ENCODE measurements at regions not wholly inside any gene's neighbourhood (a gene's known extent, or its start where the extent isn't known, plus 50 kb on each side); places are given as distances from the start of the nearest gene placed in this dataset.

DNA sequence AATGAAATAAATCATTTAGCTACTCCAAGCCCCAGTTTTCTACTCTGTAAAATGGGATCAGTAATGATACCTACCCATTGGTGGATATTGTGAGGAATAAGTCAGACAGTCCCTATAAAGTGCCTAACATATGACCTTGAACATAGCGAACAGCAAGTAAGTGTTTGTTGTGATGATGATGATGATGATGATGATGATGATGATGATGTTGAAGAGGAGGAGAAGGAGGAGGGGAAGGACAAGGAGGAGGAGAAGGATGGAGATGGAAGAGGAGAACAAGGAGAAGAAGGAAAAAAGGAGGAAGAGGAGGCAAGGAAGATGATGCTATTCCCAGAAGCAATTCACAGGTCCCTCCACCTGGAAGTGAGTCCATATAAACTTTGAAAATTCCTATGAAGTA is 264.3 kb downstream of the MAFB start:
- H3K27me3 ChIP-seq (ENCODE audit: low read length): no peaks in the 10 kb centered on the region
- no peak overlapping the region for H3K9ac ChIP-seq (ENCODE audit: low read length)
- H3K9me3 ChIP-seq (ENCODE audit: insufficient read depth, low read length): no peaks in the 10 kb centered on the region
- H4K20me1 ChIP-seq (ENCODE audit: low read depth, low read length): no peaks in the 10 kb centered on the region
- H3K9me2 ChIP-seq (replicated peaks; ENCODE audit: insufficient read depth, low read length): no peaks in the 10 kb centered on the region
- H3K27ac ChIP-seq (ENCODE audit: low read depth, low read length): no peak overlapping the region
- H3K79me2 ChIP-seq (ENCODE audit: insufficient read depth, low read length): no peaks in the 10 kb centered on the region
- no peaks in the 10 kb centered on the region for H3K36me3 ChIP-seq (ENCODE audit: low read length)
- no peaks in the 10 kb centered on the region for H3F3A ChIP-seq (ENCODE audit: insufficient read depth)
- H3K4me3 ChIP-seq (ENCODE audit: insufficient read depth, low read length, poor library complexity, severe bottlenecking): no peak overlapping the region
- H2AFZ ChIP-seq (ENCODE audit: low read depth, low read length, severe bottlenecking): no peak overlapping the region
- no peak for TF ChIP-seq EZH2phosphoT487 (conservative IDR thresholded peaks at IDR 0.05; ENCODE audit: low read length)
- TF ChIP-seq, protein P1, sequence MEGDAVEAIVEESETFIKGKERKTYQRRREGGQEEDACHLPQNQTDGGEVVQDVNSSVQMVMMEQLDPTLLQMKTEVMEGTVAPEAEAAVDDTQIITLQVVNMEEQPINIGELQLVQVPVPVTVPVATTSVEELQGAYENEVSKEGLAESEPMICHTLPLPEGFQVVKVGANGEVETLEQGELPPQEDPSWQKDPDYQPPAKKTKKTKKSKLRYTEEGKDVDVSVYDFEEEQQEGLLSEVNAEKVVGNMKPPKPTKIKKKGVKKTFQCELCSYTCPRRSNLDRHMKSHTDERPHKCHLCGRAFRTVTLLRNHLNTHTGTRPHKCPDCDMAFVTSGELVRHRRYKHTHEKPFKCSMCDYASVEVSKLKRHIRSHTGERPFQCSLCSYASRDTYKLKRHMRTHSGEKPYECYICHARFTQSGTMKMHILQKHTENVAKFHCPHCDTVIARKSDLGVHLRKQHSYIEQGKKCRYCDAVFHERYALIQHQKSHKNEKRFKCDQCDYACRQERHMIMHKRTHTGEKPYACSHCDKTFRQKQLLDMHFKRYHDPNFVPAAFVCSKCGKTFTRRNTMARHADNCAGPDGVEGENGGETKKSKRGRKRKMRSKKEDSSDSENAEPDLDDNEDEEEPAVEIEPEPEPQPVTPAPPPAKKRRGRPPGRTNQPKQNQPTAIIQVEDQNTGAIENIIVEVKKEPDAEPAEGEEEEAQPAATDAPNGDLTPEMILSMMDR (IDR thresholded peaks at IDR 0.05; ENCODE audit: insufficient read depth, low read length, poor library complexity, severe bottlenecking): no peak
- H3K4me2 ChIP-seq (ENCODE audit: low read depth, low read length, poor library complexity, severe bottlenecking): no peak overlapping the region

DNA sequence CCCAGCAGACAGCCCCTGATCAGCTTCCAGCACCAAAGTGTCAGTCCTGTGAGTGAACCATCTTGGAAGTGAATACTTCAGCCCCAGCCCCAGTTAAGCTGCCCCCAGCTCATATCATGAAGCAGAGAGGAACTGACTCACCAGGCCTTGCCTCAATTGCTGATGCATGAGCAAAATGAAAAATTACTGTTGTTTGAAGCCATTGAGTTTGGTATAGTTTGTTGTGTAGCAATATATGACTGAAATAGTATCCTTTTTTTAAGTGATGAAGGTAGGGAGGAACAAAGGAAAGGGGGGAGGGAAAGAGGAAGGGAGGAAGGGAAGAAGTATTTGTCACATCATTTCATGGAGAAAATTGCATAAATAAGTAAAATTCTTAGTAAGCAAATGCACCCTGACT is 266.4 kb downstream of the MAFB start:
- Histone ChIP-seq H2AFZ (ENCODE audit: low read depth, low read length, severe bottlenecking) (no peak overlapping the region), H3K79me2 (ENCODE audit: insufficient read depth, low read length) (no peaks in the 10 kb centered on the region), H3K27me3 (ENCODE audit: low read length) (no peaks in the 10 kb centered on the region), H3K9me3 (ENCODE audit: insufficient read depth, low read length) (no peaks in the 10 kb centered on the region), H3K9ac (ENCODE audit: low read length) (no peak overlapping the region), H3K27ac (ENCODE audit: low read depth, low read length) (no peak overlapping the region), H3K9me2 (replicated peaks; ENCODE audit: insufficient read depth, low read length) (no peaks in the 10 kb centered on the region), H3K36me3 (ENCODE audit: low read length) (no peaks in the 10 kb centered on the region), H4K20me1 (ENCODE audit: low read depth, low read length) (no peaks in the 10 kb centered on the region), H3K4me2 (ENCODE audit: low read depth, low read length, poor library complexity, severe bottlenecking) (no peak overlapping the region), H3F3A (ENCODE audit: insufficient read depth) (no peaks in the 10 kb centered on the region), H3K4me3 (ENCODE audit: insufficient read depth, low read length, poor library complexity, severe bottlenecking) (no peak overlapping the region)
- no peak for TF ChIP-seq EZH2phosphoT487 (conservative IDR thresholded peaks at IDR 0.05; ENCODE audit: low read length)
- TF ChIP-seq, protein P1 (IDR thresholded peaks at IDR 0.05; ENCODE audit: insufficient read depth, low read length, poor library complexity, severe bottlenecking): no peak

DNA sequence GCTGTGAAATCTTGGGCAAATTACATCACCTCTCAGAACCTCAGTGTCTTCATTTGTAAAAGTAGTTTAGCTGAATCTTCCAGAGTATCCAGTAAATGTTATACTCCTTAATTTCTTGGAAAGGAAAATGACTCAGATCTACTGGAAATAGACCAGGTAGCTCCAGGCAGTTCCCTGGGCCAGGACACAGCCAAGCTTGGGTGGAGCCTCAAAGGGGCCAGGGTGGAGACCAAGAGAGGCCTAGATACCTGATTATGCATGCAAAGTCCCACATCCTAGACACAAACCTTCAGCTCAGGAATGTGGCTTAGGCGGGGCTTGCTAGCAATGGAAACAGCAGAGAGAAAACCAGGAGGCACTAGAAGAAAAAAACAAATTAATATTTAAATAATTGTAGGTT is 272.8 kb downstream of the MAFB start:
- H3K79me2 ChIP-seq (ENCODE audit: insufficient read depth, low read length): no peaks in the 10 kb centered on the region
- no peaks in the 10 kb centered on the region for H3F3A ChIP-seq (ENCODE audit: insufficient read depth)
- H2AFZ ChIP-seq (ENCODE audit: low read depth, low read length, severe bottlenecking): no peak overlapping the region
- no peak for TF ChIP-seq EZH2phosphoT487 (conservative IDR thresholded peaks at IDR 0.05; ENCODE audit: low read length)
- TF ChIP-seq, protein P1 (IDR thresholded peaks at IDR 0.05; ENCODE audit: insufficient read depth, low read length, poor library complexity, severe bottlenecking): no peak
- no peaks in the 10 kb centered on the region for H3K36me3 ChIP-seq (ENCODE audit: low read length)
- H4K20me1 ChIP-seq (ENCODE audit: low read depth, low read length): no peaks in the 10 kb centered on the region
- H3K9ac ChIP-seq (ENCODE audit: low read length): no peak overlapping the region
- no peak overlapping the region for H3K4me3 ChIP-seq (ENCODE audit: insufficient read depth, low read length, poor library complexity, severe bottlenecking)
- H3K9me2 ChIP-seq (replicated peaks; ENCODE audit: insufficient read depth, low read length): no peaks in the 10 kb centered on the region
- H3K27ac ChIP-seq (ENCODE audit: low read depth, low read length): no peak overlapping the region
- no peaks in the 10 kb centered on the region for H3K9me3 ChIP-seq (ENCODE audit: insufficient read depth, low read length)
- H3K4me2 ChIP-seq (ENCODE audit: low read depth, low read length, poor library complexity, severe bottlenecking): no peak overlapping the region
- no peaks in the 10 kb centered on the region for H3K27me3 ChIP-seq (ENCODE audit: low read length)

Data from SU-DHL-6 (cell line).